Neural progenitor cell (in vitro differentiated cells): ENCODE measurements at regions not wholly inside any gene's neighbourhood (a gene's known extent, or its start where the extent isn't known, plus 50 kb on each side); places are given as distances from the start of the nearest gene placed in this dataset.

Experiments
- EZH2phosphoT487 ChIP-seq: fragments of 200-600 bp; sonication (generic); IDR thresholded peaks from 2 replicates; pipeline ENCODE4 v1.6.1; 2017; ENCODE audit warnings: antibody characterized with exemption
- TF ChIP-seq, protein P1 (sequence below): fragments of 200-600 bp; sonication (generic); IDR thresholded peaks from 2 replicates; pipeline ENCODE4 v1.5.1; 2017; ENCODE audit warnings: antibody characterized with exemption, mild to moderate bottlenecking

DNA sequence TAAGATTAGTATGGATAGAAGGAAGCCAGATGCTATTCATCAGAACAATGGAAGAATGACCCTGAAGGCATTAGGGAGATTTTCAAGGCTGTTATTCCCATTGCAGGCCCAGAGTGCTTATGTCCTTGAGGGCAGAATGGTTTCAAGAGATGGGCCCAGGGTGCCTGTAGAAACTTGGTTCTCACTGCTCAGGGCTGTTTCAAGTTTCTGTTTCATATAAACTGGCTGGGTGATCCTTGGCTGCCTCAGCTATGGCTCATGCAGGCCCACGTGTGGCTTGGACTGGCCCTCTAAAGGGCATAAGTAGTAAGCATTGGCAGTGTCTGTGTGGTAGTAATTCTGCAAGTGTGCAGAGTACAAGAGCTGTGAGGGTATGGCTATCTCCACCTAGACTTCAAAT lies 540.9 kb upstream of the MAN1A1 start:
- no peak for TF ChIP-seq EZH2phosphoT487
- TF ChIP-seq, protein P1, sequence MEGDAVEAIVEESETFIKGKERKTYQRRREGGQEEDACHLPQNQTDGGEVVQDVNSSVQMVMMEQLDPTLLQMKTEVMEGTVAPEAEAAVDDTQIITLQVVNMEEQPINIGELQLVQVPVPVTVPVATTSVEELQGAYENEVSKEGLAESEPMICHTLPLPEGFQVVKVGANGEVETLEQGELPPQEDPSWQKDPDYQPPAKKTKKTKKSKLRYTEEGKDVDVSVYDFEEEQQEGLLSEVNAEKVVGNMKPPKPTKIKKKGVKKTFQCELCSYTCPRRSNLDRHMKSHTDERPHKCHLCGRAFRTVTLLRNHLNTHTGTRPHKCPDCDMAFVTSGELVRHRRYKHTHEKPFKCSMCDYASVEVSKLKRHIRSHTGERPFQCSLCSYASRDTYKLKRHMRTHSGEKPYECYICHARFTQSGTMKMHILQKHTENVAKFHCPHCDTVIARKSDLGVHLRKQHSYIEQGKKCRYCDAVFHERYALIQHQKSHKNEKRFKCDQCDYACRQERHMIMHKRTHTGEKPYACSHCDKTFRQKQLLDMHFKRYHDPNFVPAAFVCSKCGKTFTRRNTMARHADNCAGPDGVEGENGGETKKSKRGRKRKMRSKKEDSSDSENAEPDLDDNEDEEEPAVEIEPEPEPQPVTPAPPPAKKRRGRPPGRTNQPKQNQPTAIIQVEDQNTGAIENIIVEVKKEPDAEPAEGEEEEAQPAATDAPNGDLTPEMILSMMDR, result no peak
